Thyroid gland (tissue), 4 donors: ENCODE measurements at regions not wholly inside any gene's neighbourhood (a gene's known extent, or its start where the extent isn't known, plus 50 kb on each side); places are given as distances from the start of the nearest gene placed in this dataset.

Source experiments
- DNase-seq, 2 donors: peaks; one replicate each; pipeline ENCODE4 v3.0.0-alpha.2; 2019
- H3K27ac ChIP-seq, 3 donors: fragments of 200-600 bp; sonication (generic); 1 replicate in 2 of 3; 2 replicates in 1 of 3; pipeline ENCODE4 v1.5.1; 2016 to 2019; ENCODE audit warnings: mild to moderate bottlenecking in 1 of 3, moderate library complexity in 1 of 3
- H3K27me3 ChIP-seq: fragments of 200-600 bp; sonication (generic); one replicate; pipeline ENCODE4 v1.5.1; 2019
- H3K36me3 ChIP-seq, 2 donors: fragments of 200-600 bp; sonication (generic); one replicate each; pipeline ENCODE4 v1.5.1; 2016 to 2019
- H3K4me1 ChIP-seq, 2 donors: fragments of 200-600 bp; sonication (generic); one replicate each; pipeline ENCODE4 v1.5.1; 2017 to 2019
- H3K4me3 ChIP-seq, 3 donors: fragments of 200-600 bp; sonication (generic); replicated peaks in 1 of 3; 1 replicate in 2 of 3; 2 replicates in 1 of 3; pipeline ENCODE4 v1.5.1; 2016; ENCODE audit warnings: mild to moderate bottlenecking in 1 of 3
- H3K9me3 ChIP-seq: fragments of 200-600 bp; sonication (generic); one replicate; pipeline ENCODE4 v1.5.1; 2017
- POLR2A ChIP-seq, 2 donors: fragments of 450-650 bp; IDR thresholded peaks; one replicate each; pipeline ENCODE4 v1.6.1; 2017; ENCODE audit warnings: antibody characterized with exemption in 2 of 2, mild to moderate bottlenecking in 2 of 2, moderate library complexity in 1 of 2
- WGBS, 2 donors: methylation state at CpG; one replicate each; pipeline ENCODE4 v1.1.5; 2017; 5-methylcytosine and 5-hydroxymethylcytosine counted together
- intact Hi-C: fragments of 100-400 bp; cut with DNase I; formaldehyde crosslinking; loops from one replicate; pipeline ENCODE4 v1.15.1; 2023
- TF ChIP-seq, protein P1 (sequence below), 6 experiments: fragments of 200-600 bp in 3 of 6; fragments of 450-650 bp in 3 of 6; sonication (generic) in 3 of 6; IDR thresholded peaks; one replicate each; pipeline ENCODE4 v1.5.1; 2016 to 2019; ENCODE audit warnings: antibody characterized with exemption in 6 of 6, mild to moderate bottlenecking in 2 of 6, inconsistent platforms in 1 of 6, moderate library complexity in 1 of 6

DNA sequence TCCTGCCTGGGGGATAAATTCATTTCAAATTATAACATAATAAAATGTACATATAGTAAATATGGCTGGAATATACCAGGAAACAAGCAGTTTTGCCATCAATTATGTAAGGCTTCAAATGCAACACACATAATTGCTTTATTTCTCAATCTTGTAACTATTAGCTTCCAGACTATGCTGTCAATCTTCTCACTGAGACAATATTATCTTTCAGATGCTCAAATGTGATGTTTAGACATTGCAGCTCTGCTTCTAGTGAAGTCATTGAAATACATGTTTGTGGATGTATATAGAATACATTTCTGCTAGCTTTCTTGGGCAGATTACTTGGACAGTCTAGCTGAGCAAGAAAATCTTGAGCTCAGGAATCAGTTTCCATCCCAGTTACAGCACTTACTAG, 454.4 kb downstream of the TDRD3 start:
- Histone ChIP-seq H3K27me3 (no peaks in the 10 kb centered on the region), H3K36me3 (no peaks in the 10 kb centered on the region), H3K4me1 (no peaks in the 10 kb centered on the region), H3K27ac (no peak overlapping the region), H3K4me3 (no peak overlapping the region), H3K9me3 (no peaks in the 10 kb centered on the region)
- DNase-seq, result no peak
- intact Hi-C loops, result no loop called here
- TF ChIP-seq, protein P1, sequence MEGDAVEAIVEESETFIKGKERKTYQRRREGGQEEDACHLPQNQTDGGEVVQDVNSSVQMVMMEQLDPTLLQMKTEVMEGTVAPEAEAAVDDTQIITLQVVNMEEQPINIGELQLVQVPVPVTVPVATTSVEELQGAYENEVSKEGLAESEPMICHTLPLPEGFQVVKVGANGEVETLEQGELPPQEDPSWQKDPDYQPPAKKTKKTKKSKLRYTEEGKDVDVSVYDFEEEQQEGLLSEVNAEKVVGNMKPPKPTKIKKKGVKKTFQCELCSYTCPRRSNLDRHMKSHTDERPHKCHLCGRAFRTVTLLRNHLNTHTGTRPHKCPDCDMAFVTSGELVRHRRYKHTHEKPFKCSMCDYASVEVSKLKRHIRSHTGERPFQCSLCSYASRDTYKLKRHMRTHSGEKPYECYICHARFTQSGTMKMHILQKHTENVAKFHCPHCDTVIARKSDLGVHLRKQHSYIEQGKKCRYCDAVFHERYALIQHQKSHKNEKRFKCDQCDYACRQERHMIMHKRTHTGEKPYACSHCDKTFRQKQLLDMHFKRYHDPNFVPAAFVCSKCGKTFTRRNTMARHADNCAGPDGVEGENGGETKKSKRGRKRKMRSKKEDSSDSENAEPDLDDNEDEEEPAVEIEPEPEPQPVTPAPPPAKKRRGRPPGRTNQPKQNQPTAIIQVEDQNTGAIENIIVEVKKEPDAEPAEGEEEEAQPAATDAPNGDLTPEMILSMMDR (IDR thresholded peaks at IDR 0.05), result no peak
- TF ChIP-seq POLR2A (IDR thresholded peaks at IDR 0.05), result no peak

DNA sequence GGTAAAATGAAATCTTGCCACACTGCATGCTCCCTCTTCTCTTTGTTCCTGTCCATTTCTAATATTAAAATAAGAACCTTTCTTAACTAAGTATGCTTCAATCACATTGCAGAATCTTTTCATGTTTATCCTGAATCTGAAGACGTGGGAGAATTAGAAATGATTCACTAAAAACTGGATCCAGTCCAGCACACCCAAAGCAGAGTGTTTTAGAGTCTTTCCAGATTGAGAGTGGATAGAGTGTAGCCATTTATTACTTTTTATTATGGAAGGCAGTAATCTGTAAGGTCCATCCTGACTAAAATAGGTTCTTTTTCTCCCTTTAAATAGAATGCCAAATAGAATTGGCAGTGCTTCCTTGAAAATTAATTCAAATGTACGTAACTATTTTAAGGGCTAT, 453.5 kb downstream of the TDRD3 start:
- WGBS, 2 donors, result 66 to 68% methylated on average over 2 of the region's 2 CpGs
- intact Hi-C loops, result no loop called here

DNA sequence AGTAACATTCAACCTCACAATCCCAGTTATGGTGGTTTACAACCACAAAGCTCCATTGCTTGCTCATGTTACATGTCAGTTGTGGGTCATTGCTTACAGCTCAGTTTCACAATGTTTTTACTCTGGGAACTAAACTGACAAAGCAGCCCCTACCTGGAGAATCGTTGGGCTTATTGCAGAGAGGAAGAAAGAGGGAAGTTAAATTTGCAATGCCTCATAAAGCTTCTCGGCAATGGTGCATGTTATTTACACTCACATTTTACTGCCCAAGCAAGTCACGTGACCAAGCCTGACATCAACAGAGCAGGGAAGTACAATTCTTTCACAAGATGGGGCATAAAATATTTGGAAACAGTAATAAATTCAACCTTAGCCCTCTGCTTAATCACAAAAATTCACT, 441.6 kb downstream of the TDRD3 start:
- intact Hi-C loops, result no loop called here
- Histone ChIP-seq H3K27me3 (no peaks in the 10 kb centered on the region), H3K27ac (no peak overlapping the region), H3K4me1 (no peaks in the 10 kb centered on the region), H3K4me3 (no peak overlapping the region), H3K9me3 (no peaks in the 10 kb centered on the region), H3K36me3 (no peaks in the 10 kb centered on the region)
- 70 to 76% methylated on average over 3 of the region's 3 CpGs for WGBS, 2 donors
- TF ChIP-seq, protein P1 (IDR thresholded peaks at IDR 0.05), result no peak
- TF ChIP-seq POLR2A (IDR thresholded peaks at IDR 0.05), result no peak
- no peak for DNase-seq

More for the DNA sequence above, 453.5 kb downstream of the TDRD3 start:
- TF ChIP-seq, protein P1 (IDR thresholded peaks at IDR 0.05), result no peak
- no peak for TF ChIP-seq POLR2A (IDR thresholded peaks at IDR 0.05)
- H3K36me3 ChIP-seq, result no peaks in the 10 kb centered on the region
- H3K27me3 ChIP-seq, result no peaks in the 10 kb centered on the region
- no peak for DNase-seq
- H3K9me3 ChIP-seq, result no peaks in the 10 kb centered on the region
- no peak overlapping the region for H3K4me3 ChIP-seq
- no peak overlapping the region for H3K27ac ChIP-seq
- H3K4me1 ChIP-seq, result no peaks in the 10 kb centered on the region

DNA sequence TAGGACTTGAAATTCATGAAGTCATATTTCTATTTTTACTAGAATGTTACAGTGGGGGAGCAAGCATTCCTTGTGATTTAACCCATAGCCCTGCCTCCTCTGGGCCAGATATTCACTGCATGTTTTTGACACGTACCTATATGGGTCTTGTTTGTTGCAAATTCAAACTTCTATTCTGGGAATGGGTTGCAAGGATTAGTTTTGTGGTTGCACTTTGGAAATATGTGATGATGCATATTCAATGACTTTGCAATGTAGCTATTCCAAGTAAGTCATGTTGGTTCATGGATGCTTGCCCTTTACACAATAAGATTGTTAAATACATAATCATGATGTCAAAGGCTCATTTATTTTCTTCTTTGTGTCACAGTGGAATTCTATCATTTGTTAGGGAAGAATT, 440.8 kb downstream of the TDRD3 start:
- intact Hi-C loops, result no loop called here
- Histone ChIP-seq H3K36me3 (no peaks in the 10 kb centered on the region), H3K27me3 (no peaks in the 10 kb centered on the region), H3K27ac (no peak overlapping the region), H3K4me1 (no peaks in the 10 kb centered on the region), H3K4me3 (no peak overlapping the region), H3K9me3 (no peaks in the 10 kb centered on the region)
- 57 to 83% methylated on average over 1 of the region's 1 CpG for WGBS, 2 donors
- TF ChIP-seq, protein P1 (IDR thresholded peaks at IDR 0.05), result no peak
- no peak for TF ChIP-seq POLR2A (IDR thresholded peaks at IDR 0.05)
- DNase-seq, result no peak

DNA sequence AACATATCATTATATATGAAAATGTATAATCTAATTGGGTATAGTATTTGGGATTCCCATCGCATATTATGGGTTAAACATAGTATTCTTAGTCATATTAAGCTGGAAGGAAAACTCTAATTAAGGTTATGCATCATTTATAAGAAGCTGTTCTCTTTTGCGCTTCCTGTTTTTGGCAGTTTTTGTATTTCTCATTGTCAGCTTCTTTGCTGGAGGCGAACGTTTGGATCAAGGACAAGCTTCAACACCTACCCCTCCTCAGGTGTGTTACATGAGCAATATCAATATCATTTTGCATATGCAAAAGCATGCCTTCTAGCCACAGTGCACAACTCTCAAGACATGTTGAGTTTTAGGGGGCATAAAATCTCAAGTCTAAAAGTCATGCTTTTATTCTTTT, 439.8 kb downstream of the TDRD3 start:
- no peaks in the 10 kb centered on the region for H3K4me1 ChIP-seq
- TF ChIP-seq, protein P1 (IDR thresholded peaks at IDR 0.05), result no peak
- TF ChIP-seq POLR2A (IDR thresholded peaks at IDR 0.05), result no peak
- no peak overlapping the region for H3K4me3 ChIP-seq
- H3K27ac ChIP-seq, result no peak overlapping the region
- no peaks in the 10 kb centered on the region for H3K27me3 ChIP-seq
- intact Hi-C loops, result no loop called here
- H3K36me3 ChIP-seq, result no peaks in the 10 kb centered on the region
- 81 to 84% methylated on average over 4 of the region's 4 CpGs for WGBS, 2 donors
- no peaks in the 10 kb centered on the region for H3K9me3 ChIP-seq
- no peak for DNase-seq
